NT2/D1 (cell line): ENCODE measurements at regions not wholly inside any gene's neighbourhood (a gene's known extent, or its start where the extent isn't known, plus 50 kb on each side); places are given as distances from the start of the nearest gene placed in this dataset.

Experiments used
- SUZ12 ChIP-seq: IDR thresholded peaks from 2 replicates; pipeline ENCODE4 v1.6.1; 2011; ENCODE audit not compliant: insufficient read length, insufficient read depth; ENCODE audit errors: extremely low read depth
- YY1 ChIP-seq: IDR thresholded peaks from 2 replicates; pipeline ENCODE4 v1.6.1; 2011; ENCODE audit not compliant: insufficient read length, insufficient read depth

DNA sequence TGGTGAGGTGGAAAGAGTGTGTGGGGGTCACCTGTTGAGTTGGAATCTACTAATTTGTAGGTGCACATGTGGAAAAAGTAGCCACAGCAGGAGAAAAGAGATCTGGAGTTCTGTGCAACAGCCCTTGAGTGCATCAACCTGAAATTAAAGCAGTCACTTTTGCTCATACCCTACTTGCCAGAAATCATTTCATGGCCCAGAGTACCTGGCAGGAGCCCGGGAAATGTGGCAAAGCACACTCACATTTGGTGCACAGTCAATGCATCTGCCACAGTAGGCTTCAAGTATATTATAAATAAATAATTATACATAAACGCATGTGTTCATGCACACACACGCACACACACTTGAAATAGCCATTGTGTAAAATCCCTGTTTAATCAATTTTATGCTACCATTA is 203.0 kb downstream of the ICE1 start:
- TF ChIP-seq YY1, result no peak
- TF ChIP-seq SUZ12, result no peak
